D721Med (cell line): ENCODE measurements at regions not wholly inside any gene's neighbourhood (a gene's known extent, or its start where the extent isn't known, plus 50 kb on each side); places are given as distances from the start of the nearest gene placed in this dataset.

Source experiments
- DNase-seq: peaks from one replicate; pipeline ENCODE4 v3.0.0; 2011; ENCODE audit warnings: low spot score; ENCODE audit not compliant: insufficient read length
- FAIRE-seq: peaks from 2 replicates; lab custom pipeline; 2011; peaks lifted over from hg19 to GRCh38; lab: Jason Lieb, UNC
- TF ChIP-seq, protein P1 (sequence below): IDR thresholded peaks from 2 replicates; pipeline ENCODE4 v1.5.1; 2012; ENCODE audit warnings: mild to moderate bottlenecking, control low read depth; ENCODE audit not compliant: insufficient read depth; ENCODE audit errors: missing control alignments

DNA sequence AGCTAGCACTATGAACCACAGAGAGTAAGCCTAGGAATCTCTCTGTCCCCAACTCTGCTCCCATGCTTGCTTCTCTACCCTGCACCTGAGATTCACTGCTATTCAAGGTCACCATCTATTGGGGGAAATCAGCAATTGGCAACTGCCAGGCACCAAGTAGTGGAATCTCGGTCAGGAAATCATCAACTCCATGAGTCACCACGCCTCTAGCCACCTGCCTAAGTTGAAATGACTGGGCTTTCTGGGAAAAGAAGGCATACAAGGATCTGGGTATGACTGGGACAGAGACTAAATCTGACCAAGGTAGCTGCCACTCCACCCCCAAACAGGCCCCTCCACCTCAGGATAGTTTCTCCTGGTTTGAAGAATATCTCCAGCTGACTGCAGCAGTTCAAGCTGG, 464.1 kb upstream of the CBLB start:
- TF ChIP-seq, protein P1, sequence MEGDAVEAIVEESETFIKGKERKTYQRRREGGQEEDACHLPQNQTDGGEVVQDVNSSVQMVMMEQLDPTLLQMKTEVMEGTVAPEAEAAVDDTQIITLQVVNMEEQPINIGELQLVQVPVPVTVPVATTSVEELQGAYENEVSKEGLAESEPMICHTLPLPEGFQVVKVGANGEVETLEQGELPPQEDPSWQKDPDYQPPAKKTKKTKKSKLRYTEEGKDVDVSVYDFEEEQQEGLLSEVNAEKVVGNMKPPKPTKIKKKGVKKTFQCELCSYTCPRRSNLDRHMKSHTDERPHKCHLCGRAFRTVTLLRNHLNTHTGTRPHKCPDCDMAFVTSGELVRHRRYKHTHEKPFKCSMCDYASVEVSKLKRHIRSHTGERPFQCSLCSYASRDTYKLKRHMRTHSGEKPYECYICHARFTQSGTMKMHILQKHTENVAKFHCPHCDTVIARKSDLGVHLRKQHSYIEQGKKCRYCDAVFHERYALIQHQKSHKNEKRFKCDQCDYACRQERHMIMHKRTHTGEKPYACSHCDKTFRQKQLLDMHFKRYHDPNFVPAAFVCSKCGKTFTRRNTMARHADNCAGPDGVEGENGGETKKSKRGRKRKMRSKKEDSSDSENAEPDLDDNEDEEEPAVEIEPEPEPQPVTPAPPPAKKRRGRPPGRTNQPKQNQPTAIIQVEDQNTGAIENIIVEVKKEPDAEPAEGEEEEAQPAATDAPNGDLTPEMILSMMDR, result no peak
- FAIRE-seq (no peak), DNase-seq (no peak)

DNA sequence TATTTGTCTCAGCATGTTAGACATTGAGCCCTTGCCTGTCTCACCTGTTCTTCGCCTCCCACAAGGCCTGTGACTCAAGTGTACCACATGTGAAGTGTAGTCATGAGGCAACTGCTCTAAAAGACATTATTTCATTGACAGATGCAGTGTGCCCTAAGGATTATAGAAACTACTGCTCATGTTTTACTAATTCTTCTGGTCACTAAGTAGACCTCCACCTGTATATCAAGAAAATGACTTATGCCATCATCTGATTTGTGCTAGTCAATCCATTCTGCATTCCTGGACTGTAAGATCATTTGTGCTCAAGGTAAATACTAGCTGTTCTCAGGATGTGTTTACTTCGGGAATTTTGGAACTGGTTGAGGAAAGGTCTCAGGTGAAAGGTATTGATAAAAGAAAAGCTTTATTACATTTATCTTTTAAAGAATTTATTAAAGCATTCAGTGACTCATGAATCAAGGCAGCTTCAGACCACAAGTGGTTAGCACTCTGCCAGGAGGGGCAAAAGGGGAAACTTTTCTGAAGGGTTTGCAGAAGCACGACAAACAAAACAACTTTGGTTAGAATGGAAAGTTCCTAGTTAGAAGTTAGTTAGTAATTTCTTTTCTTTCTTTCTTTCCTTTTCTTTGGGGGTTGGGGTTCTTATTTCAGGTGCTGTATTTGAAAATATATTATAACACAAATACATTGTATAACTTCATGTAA, 465.3 kb upstream of the CBLB start:
- TF ChIP-seq, protein P1, result no peak
- no peak for DNase-seq
- FAIRE-seq, result no peak

- TF ChIP-seq, protein P1, result no peak
- no peak for DNase-seq
- FAIRE-seq, result no peak
Measured at GRCh38 chr3:106336619-106337018, 467.8 kb upstream of the CBLB start.

GRCh38 chr3:106337116-106337515, 468.3 kb upstream of the CBLB start:
- FAIRE-seq, result no peak
- TF ChIP-seq, protein P1, result no peak
- DNase-seq, result no peak

GRCh38 chr3:106338582-106339214, 469.9 kb upstream of the CBLB start:
- FAIRE-seq, result no peak
- TF ChIP-seq, protein P1, result no peak
- DNase-seq, result no peak

- TF ChIP-seq, protein P1, result no peak
- DNase-seq, result no peak
- no peak for FAIRE-seq
Measured at GRCh38 chr3:106339551-106339950, 470.7 kb upstream of the CBLB start.

- TF ChIP-seq, protein P1, result no peak
- FAIRE-seq (no peak), DNase-seq (no peak)
Measured at GRCh38 chr3:106341087-106341486, 472.3 kb upstream of the CBLB start.
